ENCODE measurements at regions not wholly inside any gene's neighbourhood (a gene's known extent, or its start where the extent isn't known, plus 50 kb on each side); places are given as distances from the start of the nearest gene placed in this dataset.

DNA sequence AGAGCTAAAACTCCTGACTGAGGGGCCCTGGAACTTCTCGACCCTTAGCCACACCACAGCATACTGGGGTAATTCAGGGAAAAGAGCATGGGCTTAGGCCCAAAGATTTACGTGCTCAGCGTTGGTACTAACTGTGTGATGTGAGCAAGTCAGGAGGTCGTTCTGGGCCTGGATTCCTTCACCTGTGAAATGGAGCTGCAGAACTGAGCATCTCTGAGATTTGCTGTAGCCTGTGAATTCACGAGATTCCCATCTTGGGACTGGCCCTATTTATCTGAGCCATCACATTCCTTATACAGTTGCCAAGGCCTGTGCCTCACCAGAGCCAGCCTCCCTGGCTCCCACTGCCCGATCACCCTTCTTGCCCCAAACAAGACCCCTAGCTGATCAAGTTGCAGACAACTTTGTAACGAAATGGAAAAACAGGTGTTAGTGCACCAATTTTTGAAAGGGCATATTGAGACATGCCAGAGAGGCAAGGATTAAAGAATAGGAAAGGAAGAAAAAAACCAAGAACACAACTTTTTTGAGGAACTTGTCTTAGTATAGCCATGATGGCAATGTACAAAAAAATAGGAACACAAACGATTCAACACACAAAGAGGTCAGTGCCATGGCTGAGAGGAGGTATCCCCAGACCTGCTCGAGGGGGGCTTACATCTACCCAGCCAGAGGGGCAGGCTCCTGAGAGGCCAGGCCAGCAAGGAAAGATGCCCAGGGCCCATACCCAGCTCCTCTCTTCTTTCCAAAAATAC is 323.0 kb upstream of the JARID2 start:
- Histone ChIP-seq H3K4me3 (replicated peaks in 1 of 2; ENCODE audit: low read depth in 1 of 2, low read length in 2 of 2) (no peak overlapping the region), H3K9me2 (ENCODE audit: insufficient read depth) (no peaks in the 10 kb centered on the region), H3K4me1 (ENCODE audit: control insufficient read depth in 1 of 2, insufficient read depth in 2 of 2, low read length in 2 of 2) (no peaks in the 10 kb centered on the region), H3K36me3 (ENCODE audit: control insufficient read depth in 1 of 2, insufficient read depth in 2 of 2, low read length in 2 of 2) (no peaks in the 10 kb centered on the region), H2AFZ (ENCODE audit: low read depth, low read length, poor library complexity, severe bottlenecking) (no peak overlapping the region), H3K27me3 (ENCODE audit: insufficient read depth, low read length) (no peaks in the 10 kb centered on the region), H3K4me2 (ENCODE audit: low read length) (no peak overlapping the region), H3K27ac (ENCODE audit: low read depth, low read length) (no peak overlapping the region), H3K9ac (ENCODE audit: low read length) (no peak overlapping the region), H4K20me1 (ENCODE audit: insufficient read depth) (no peaks in the 10 kb centered on the region), H3K79me2 (ENCODE audit: insufficient read depth, low read length) (no peaks in the 10 kb centered on the region), H3K9me3 (ENCODE audit: control insufficient read depth in 1 of 2, insufficient read depth in 1 of 2, low read depth in 1 of 2, low read length in 2 of 2) (no peaks in the 10 kb centered on the region)
- no TSS peak for BruUV-seq (replicated peaks)
- no peak for ATAC-seq
- ChIA-PET CTCF (no interaction called here), RAD21 (ENCODE audit: low non-redundant PET in 1 of 2, low total read pairs in 2 of 2, uncharacterized antibody in 2 of 2, unreplicated experiment in 2 of 2) (no interaction called here), POLR2A (no interaction called here)
- intact Hi-C loops (cut with micrococcal nuclease), result no loop called here
- TF ChIP-seq JUND (IDR thresholded peaks at IDR 0.05), result no peak
- TF ChIP-seq RAD21 (IDR thresholded peaks at IDR 0.05; ENCODE audit: low read depth), result no peak
- no peak for DNase-seq (ENCODE audit: low read depth, low spot score)

DNA sequence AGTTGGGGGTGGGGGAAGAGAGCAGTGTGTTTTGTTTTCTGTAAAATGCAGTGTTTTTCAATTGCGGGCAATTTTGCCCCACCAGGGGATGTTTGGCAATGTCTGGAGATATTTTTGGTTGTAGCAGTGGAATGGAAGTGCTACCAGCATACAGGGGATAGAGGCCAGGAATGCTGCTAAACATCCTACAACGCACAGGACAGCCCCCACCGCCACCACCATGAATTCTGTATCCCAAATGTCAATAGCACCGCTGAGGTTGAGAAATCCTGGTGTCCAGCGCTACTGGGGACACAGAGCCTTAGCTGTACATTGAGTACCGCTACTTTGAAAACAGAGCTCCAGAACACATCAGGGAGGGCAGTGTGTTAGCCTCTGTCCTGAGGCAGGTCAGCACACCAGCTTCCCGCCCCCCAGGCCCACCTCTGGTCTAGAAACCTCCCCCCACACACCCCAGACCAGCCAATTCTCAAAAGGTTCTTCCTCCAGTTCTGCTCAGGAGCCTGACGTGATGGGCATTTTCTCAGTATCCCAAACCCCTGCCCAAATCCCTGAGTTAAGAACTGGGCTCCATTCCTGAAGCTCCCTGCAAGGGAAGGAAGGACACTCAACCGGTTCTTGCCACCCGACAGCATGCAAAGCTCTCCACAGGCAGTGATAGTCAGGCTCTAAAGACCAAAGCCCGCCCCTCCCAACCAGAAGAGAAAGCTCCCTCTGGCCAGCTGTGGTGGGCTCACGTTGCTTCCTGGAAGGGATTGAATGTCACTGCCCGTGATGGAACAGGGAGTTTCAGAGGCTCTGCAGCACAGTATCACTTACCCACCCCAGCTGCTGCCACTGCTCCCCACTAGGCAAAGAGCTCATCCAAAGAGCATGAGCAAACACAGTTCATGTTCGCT is 321.5 kb upstream of the JARID2 start:
- Histone ChIP-seq H3K27ac (ENCODE audit: low read depth, low read length) (no peak overlapping the region), H3K36me3 (ENCODE audit: control insufficient read depth in 1 of 2, insufficient read depth in 2 of 2, low read length in 2 of 2) (no peaks in the 10 kb centered on the region), H2AFZ (ENCODE audit: low read depth, low read length, poor library complexity, severe bottlenecking) (no peak overlapping the region), H3K9me2 (ENCODE audit: insufficient read depth) (no peaks in the 10 kb centered on the region), H3K4me2 (ENCODE audit: low read length) (no peak overlapping the region), H3K9ac (ENCODE audit: low read length) (no peak overlapping the region), H3K79me2 (ENCODE audit: insufficient read depth, low read length) (no peaks in the 10 kb centered on the region), H3K9me3 (ENCODE audit: control insufficient read depth in 1 of 2, insufficient read depth in 1 of 2, low read depth in 1 of 2, low read length in 2 of 2) (no peaks in the 10 kb centered on the region), H3K27me3 (ENCODE audit: insufficient read depth, low read length) (no peaks in the 10 kb centered on the region), H3K4me3 (replicated peaks in 1 of 2; ENCODE audit: low read depth in 1 of 2, low read length in 2 of 2) (no peak overlapping the region), H4K20me1 (ENCODE audit: insufficient read depth) (no peaks in the 10 kb centered on the region), H3K4me1 (ENCODE audit: control insufficient read depth in 1 of 2, insufficient read depth in 2 of 2, low read length in 2 of 2) (no peaks in the 10 kb centered on the region)
- ATAC-seq (no peak), DNase-seq (ENCODE audit: low read depth, low spot score) (no peak)
- BruUV-seq (replicated peaks), result no TSS peak
- CTCF ChIA-PET, result no interaction called here
- POLR2A ChIA-PET, result no interaction called here
- RAD21 ChIA-PET (ENCODE audit: low non-redundant PET in 1 of 2, low total read pairs in 2 of 2, uncharacterized antibody in 2 of 2, unreplicated experiment in 2 of 2), result no interaction called here
- intact Hi-C loops (cut with micrococcal nuclease), result no loop called here
- TF ChIP-seq EGR1 (IDR thresholded peaks at IDR 0.05; ENCODE audit: low read depth) (no peak), ZNF274 (IDR thresholded peaks at IDR 0.05; ENCODE audit: low read depth, low read length) (no peak), CBX3 (IDR thresholded peaks at IDR 0.05; ENCODE audit: low read depth) (no peak), TCF7L2 (IDR thresholded peaks at IDR 0.05; ENCODE audit: borderline replicate concordance, extremely low read depth, insufficient read depth, insufficient read length) (no peak), ELF1 (IDR thresholded peaks at IDR 0.05; ENCODE audit: borderline replicate concordance, low read depth) (no peak), POLR2AphosphoS5 (IDR thresholded peaks at IDR 0.05; ENCODE audit: low read depth, low read length) (no peak), SIN3A (IDR thresholded peaks at IDR 0.05; ENCODE audit: low read depth) (no peak), JUND (IDR thresholded peaks at IDR 0.05) (no peak), MAX (IDR thresholded peaks at IDR 0.05) (no peak), FOSL1 (IDR thresholded peaks at IDR 0.05; ENCODE audit: low read depth) (no peak), SP1 (IDR thresholded peaks at IDR 0.05; ENCODE audit: low read depth) (no peak), CTCF (IDR thresholded peaks at IDR 0.05 in 2 of 3, conservative IDR thresholded peaks at IDR 0.05 in 1 of 3; ENCODE audit: borderline replicate concordance in 1 of 3, insufficient read depth in 1 of 3, low read depth in 2 of 3, low read length in 2 of 3) (no peak), YY1 (IDR thresholded peaks at IDR 0.05; ENCODE audit: extremely low read depth, insufficient replicate concordance, low read depth, low read length) (no peak)
- TF ChIP-seq, protein P1, sequence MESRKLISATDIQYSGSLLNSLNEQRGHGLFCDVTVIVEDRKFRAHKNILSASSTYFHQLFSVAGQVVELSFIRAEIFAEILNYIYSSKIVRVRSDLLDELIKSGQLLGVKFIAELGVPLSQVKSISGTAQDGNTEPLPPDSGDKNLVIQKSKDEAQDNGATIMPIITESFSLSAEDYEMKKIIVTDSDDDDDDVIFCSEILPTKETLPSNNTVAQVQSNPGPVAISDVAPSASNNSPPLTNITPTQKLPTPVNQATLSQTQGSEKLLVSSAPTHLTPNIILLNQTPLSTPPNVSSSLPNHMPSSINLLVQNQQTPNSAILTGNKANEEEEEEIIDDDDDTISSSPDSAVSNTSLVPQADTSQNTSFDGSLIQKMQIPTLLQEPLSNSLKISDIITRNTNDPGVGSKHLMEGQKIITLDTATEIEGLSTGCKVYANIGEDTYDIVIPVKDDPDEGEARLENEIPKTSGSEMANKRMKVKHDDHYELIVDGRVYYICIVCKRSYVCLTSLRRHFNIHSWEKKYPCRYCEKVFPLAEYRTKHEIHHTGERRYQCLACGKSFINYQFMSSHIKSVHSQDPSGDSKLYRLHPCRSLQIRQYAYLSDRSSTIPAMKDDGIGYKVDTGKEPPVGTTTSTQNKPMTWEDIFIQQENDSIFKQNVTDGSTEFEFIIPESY (IDR thresholded peaks at IDR 0.05; ENCODE audit: extremely low read depth, insufficient replicate concordance, low read length), result no peak

Measured in HCT116 (cell line).